ENCODE measurements at regions not wholly inside any gene's neighbourhood (a gene's known extent, or its start where the extent isn't known, plus 50 kb on each side); places are given as distances from the start of the nearest gene placed in this dataset.

GRCh38 chr9:24434183-24434582 lies 111.5 kb downstream of the IZUMO3 start:
- no peaks in the 10 kb centered on the region for H4K20me1 ChIP-seq (ENCODE audit: insufficient read depth)
- H3K36me3 ChIP-seq (ENCODE audit: insufficient read depth, low read length): no peaks in the 10 kb centered on the region
- no peaks in the 10 kb centered on the region for H3K27me3 ChIP-seq (ENCODE audit: insufficient read depth, low read depth, low read length)
- H3K79me2 ChIP-seq (replicated peaks; ENCODE audit: insufficient read depth, low read length): no peaks in the 10 kb centered on the region
- no peaks in the 10 kb centered on the region for H3F3A ChIP-seq (ENCODE audit: insufficient read depth, low read length, poor library complexity, severe bottlenecking)
- H3K4me2 ChIP-seq (ENCODE audit: low read length): no peak overlapping the region
- TF ChIP-seq CTCF (IDR thresholded peaks at IDR 0.05; ENCODE audit: poor library complexity, severe bottlenecking) (no peak), REST (IDR thresholded peaks at IDR 0.05; ENCODE audit: borderline replicate concordance) (no peak), EZH2 (IDR thresholded peaks at IDR 0.05; ENCODE audit: borderline replicate concordance, insufficient read depth, low read length, poor library complexity, severe bottlenecking) (no peak), POLR2AphosphoS5 (IDR thresholded peaks at IDR 0.05) (no peak), TAF1 (IDR thresholded peaks at IDR 0.05; ENCODE audit: low read depth) (no peak), RAD21 (conservative IDR thresholded peaks at IDR 0.05) (no peak), EP300 (conservative IDR thresholded peaks at IDR 0.05; ENCODE audit: poor library complexity, severe bottlenecking) (no peak), MXI1 (conservative IDR thresholded peaks at IDR 0.05; ENCODE audit: poor library complexity, severe bottlenecking) (no peak), SMC3 (conservative IDR thresholded peaks at IDR 0.05; ENCODE audit: poor library complexity) (no peak)
- no peak overlapping the region for H2AFZ ChIP-seq (ENCODE audit: low read depth, low read length)
- H3K4me3 ChIP-seq (ENCODE audit: low read length): no peak overlapping the region
- no peak overlapping the region for H3K27ac ChIP-seq (ENCODE audit: low read length)
- H3K9me3 ChIP-seq (ENCODE audit: low read length): no peaks in the 10 kb centered on the region
- no peak overlapping the region for H3K9ac ChIP-seq (ENCODE audit: low read length)
- H3K9me2 ChIP-seq (ENCODE audit: insufficient read depth, low read length): no peaks in the 10 kb centered on the region

GRCh38 chr9:24416136-24416535 lies 129.6 kb downstream of the IZUMO3 start:
- no peaks in the 10 kb centered on the region for H3K27me3 ChIP-seq (ENCODE audit: insufficient read depth, low read depth, low read length)

More at GRCh38 chr9:24416136-24416535, 129.6 kb downstream of the IZUMO3 start:
- no peaks in the 10 kb centered on the region for H3K79me2 ChIP-seq (replicated peaks; ENCODE audit: insufficient read depth, low read length)
- H3K4me3 ChIP-seq (ENCODE audit: low read length): no peak overlapping the region
- no peak overlapping the region for H3K4me2 ChIP-seq (ENCODE audit: low read length)
- no peaks in the 10 kb centered on the region for H3K36me3 ChIP-seq (ENCODE audit: insufficient read depth, low read length)
- H4K20me1 ChIP-seq (ENCODE audit: insufficient read depth): no peaks in the 10 kb centered on the region
- no peak overlapping the region for H3K9ac ChIP-seq (ENCODE audit: low read length)
- no peaks in the 10 kb centered on the region for H3F3A ChIP-seq (ENCODE audit: insufficient read depth, low read length, poor library complexity, severe bottlenecking)
- no peaks in the 10 kb centered on the region for H3K9me3 ChIP-seq (ENCODE audit: low read length)
- no peak overlapping the region for H2AFZ ChIP-seq (ENCODE audit: low read depth, low read length)
- no peaks in the 10 kb centered on the region for H3K9me2 ChIP-seq (ENCODE audit: insufficient read depth, low read length)
- TF ChIP-seq MXI1 (conservative IDR thresholded peaks at IDR 0.05; ENCODE audit: poor library complexity, severe bottlenecking) (no peak), TAF1 (IDR thresholded peaks at IDR 0.05; ENCODE audit: low read depth) (no peak), EP300 (conservative IDR thresholded peaks at IDR 0.05; ENCODE audit: poor library complexity, severe bottlenecking) (no peak), RAD21 (conservative IDR thresholded peaks at IDR 0.05) (no peak), REST (IDR thresholded peaks at IDR 0.05; ENCODE audit: borderline replicate concordance) (no peak), POLR2AphosphoS5 (IDR thresholded peaks at IDR 0.05) (no peak), SMC3 (conservative IDR thresholded peaks at IDR 0.05; ENCODE audit: poor library complexity) (no peak), CTCF (IDR thresholded peaks at IDR 0.05; ENCODE audit: poor library complexity, severe bottlenecking) (no peak), EZH2 (IDR thresholded peaks at IDR 0.05; ENCODE audit: borderline replicate concordance, insufficient read depth, low read length, poor library complexity, severe bottlenecking) (no peak)
- no peak overlapping the region for H3K27ac ChIP-seq (ENCODE audit: low read length)
